HCT116 (cell line): ENCODE measurements at regions not wholly inside any gene's neighbourhood (a gene's known extent, or its start where the extent isn't known, plus 50 kb on each side); places are given as distances from the start of the nearest gene placed in this dataset.

Source experiments
- ATAC-seq: fragments of 200-7000 bp; cut with Tn5 transposase; 2 replicates; pipeline ENCODE4 v1.9.1; 2020; ENCODE audit warnings: mild to moderate bottlenecking, moderate library complexity
- BruUV-seq: library from RNA; stranded (reverse); fragments of 400-500 nt; replicated peaks from 2 replicates; lab custom pipeline; 2021; lab: Mats Ljungman, UMichigan
- CTCF ChIA-PET: fragments of 300-600 bp; sonication (Branson Sonifier 250); formaldehyde crosslinking; loops from one replicate; lab custom pipeline; 2021; ENCODE audit warnings: antibody characterized with exemption; lab: Charles Lee
- POLR2A ChIA-PET: fragments of 300-600, 350-600 bp; sonication (Branson Sonifier 250); formaldehyde crosslinking; loops from one replicate; lab custom pipeline; 2021; ENCODE audit warnings: antibody characterized with exemption; lab: Charles Lee
- RAD21 ChIA-PET, 2 experiments: fragments of 300-600 bp; sonication (Branson Sonifier 250); formaldehyde crosslinking; loops; one replicate each; lab custom pipeline; 2023; ENCODE audit warnings: low total read pairs in 2 of 2; ENCODE audit not compliant: uncharacterized antibody in 2 of 2, unreplicated experiment in 2 of 2, low non-redundant PET in 1 of 2; lab: Charles Lee
- DNase-seq: peaks from one replicate; pipeline ENCODE4 v3.0.0-alpha.2; 2010; ENCODE audit warnings: low read depth, low spot score
- H2AFZ ChIP-seq: fragments of 200-600 bp; shearing (Covaris generic), sonication (generic); 2 replicates; pipeline ENCODE4 v1.6.1; 2017; ENCODE audit warnings: low read depth, mixed run types, mixed read lengths, antibody characterized with exemption, low read length; ENCODE audit not compliant: poor library complexity, severe bottlenecking
- H3K27ac ChIP-seq: 2 replicates; pipeline ENCODE4 v1.5.1; 2012; ENCODE audit warnings: low read depth, low read length
- H3K27me3 ChIP-seq: fragments of 200-600 bp; sonication (generic); 2 replicates; pipeline ENCODE4 v1.6.1; 2016; ENCODE audit warnings: mixed run types, low read length, mixed read lengths; ENCODE audit not compliant: insufficient read depth
- H3K36me3 ChIP-seq, 2 experiments: fragments of 200-500 bp in 1 of 2; fragments of 200-600 bp in 1 of 2; sonication (Bioruptor generic) in 1 of 2; sonication (generic) in 1 of 2; 2 replicates each; pipeline versions ENCODE4 v1.5.1 to v1.6.1; 2014 to 2016; ENCODE audit warnings: low read length in 2 of 2, inconsistent platforms in 1 of 2, mixed read lengths in 1 of 2, mixed run types in 1 of 2; ENCODE audit not compliant: insufficient read depth in 2 of 2, control insufficient read depth in 1 of 2
- H3K4me1 ChIP-seq, 2 experiments: fragments of 200-600 bp in 1 of 2; sonication (generic) in 1 of 2; 2 replicates each; pipeline versions ENCODE4 v1.5.1 to v1.6.1; 2012 to 2017; ENCODE audit warnings: low read length in 2 of 2, inconsistent platforms in 1 of 2, mild to moderate bottlenecking in 1 of 2, mixed read lengths in 1 of 2, mixed run types in 1 of 2, moderate library complexity in 1 of 2; ENCODE audit not compliant: insufficient read depth in 2 of 2, control insufficient read depth in 1 of 2
- H3K4me2 ChIP-seq: fragments of 200-600 bp; sonication (generic); 2 replicates; pipeline ENCODE4 v1.6.1; 2017; ENCODE audit warnings: mixed run types, low read length, mixed read lengths
- H3K4me3 ChIP-seq, 2 experiments: fragments of 200-600 bp in 1 of 2; sonication (generic) in 1 of 2; replicated peaks in 1 of 2; 2 replicates each; pipeline ENCODE4 v1.5.1; 2011 to 2016; ENCODE audit warnings: low read length in 2 of 2, control low read depth in 1 of 2, low read depth in 1 of 2, mild to moderate bottlenecking in 1 of 2, mixed read lengths in 1 of 2, mixed run types in 1 of 2
- H3K79me2 ChIP-seq: fragments of 200-600 bp; sonication (generic); 2 replicates; pipeline ENCODE4 v1.6.1; 2017; ENCODE audit warnings: mild to moderate bottlenecking, mixed run types, low read length, moderate library complexity, mixed read lengths; ENCODE audit not compliant: insufficient read depth
- H3K9ac ChIP-seq: fragments of 200-600 bp; sonication (generic); 2 replicates; pipeline ENCODE4 v1.6.1; 2016; ENCODE audit warnings: low read length, mixed read lengths
- H3K9me2 ChIP-seq: fragments of 200-600 bp; sonication (generic), shearing (Covaris generic); 2 replicates; pipeline ENCODE4 v1.6.1; 2017; ENCODE audit warnings: mixed run types, mild to moderate bottlenecking, moderate library complexity; ENCODE audit not compliant: insufficient read depth
- H3K9me3 ChIP-seq, 2 experiments: fragments of 200-500 bp in 1 of 2; fragments of 200-600 bp in 1 of 2; sonication (Bioruptor generic) in 1 of 2; sonication (generic) in 1 of 2; 2 replicates each; pipeline ENCODE4 v1.6.1; 2014 to 2017; ENCODE audit warnings: low read length in 2 of 2, mixed read lengths in 2 of 2, inconsistent platforms in 1 of 2, low read depth in 1 of 2, mild to moderate bottlenecking in 1 of 2, mixed run types in 1 of 2, moderate library complexity in 1 of 2; ENCODE audit not compliant: control insufficient read depth in 1 of 2, insufficient read depth in 1 of 2
- H4K20me1 ChIP-seq: fragments of 200-600 bp; sonication (generic), shearing (Covaris generic); 2 replicates; pipeline ENCODE4 v1.6.1; 2017; ENCODE audit warnings: mixed run types, mild to moderate bottlenecking, moderate library complexity; ENCODE audit not compliant: insufficient read depth
- ATF3 ChIP-seq: IDR thresholded peaks from 2 replicates; pipeline ENCODE4 v1.6.1; 2012
- CEBPB ChIP-seq: IDR thresholded peaks from 2 replicates; pipeline ENCODE4 v1.6.1; 2012; ENCODE audit warnings: low read depth
- POLR2AphosphoS5 ChIP-seq: IDR thresholded peaks from 2 replicates; pipeline ENCODE4 v1.6.1; 2011; ENCODE audit warnings: mild to moderate bottlenecking, low read depth, low read length, moderate library complexity
- REST ChIP-seq: IDR thresholded peaks from 2 replicates; pipeline ENCODE4 v1.6.1; 2012; ENCODE audit warnings: low read depth
- SP1 ChIP-seq: IDR thresholded peaks from 2 replicates; pipeline ENCODE4 v1.6.1; 2012; ENCODE audit warnings: low read depth
- SRF ChIP-seq: IDR thresholded peaks from 2 replicates; pipeline ENCODE4 v1.6.1; 2012; ENCODE audit warnings: low read depth
- TCF7L2 ChIP-seq: IDR thresholded peaks from 2 replicates; pipeline ENCODE4 v1.7.0; 2011; ENCODE audit warnings: borderline replicate concordance, inconsistent platforms; ENCODE audit not compliant: insufficient read depth, insufficient read length; ENCODE audit errors: extremely low read depth
- ZNF274 ChIP-seq: fragments of 200-500 bp; sonication (Bioruptor generic); IDR thresholded peaks from 2 replicates; pipeline ENCODE4 v1.6.1; 2014; ENCODE audit warnings: mild to moderate bottlenecking, low read depth, low read length, inconsistent platforms
- intact Hi-C: fragments of 100-400 bp; cut with micrococcal nuclease; formaldehyde crosslinking; loops from 2 replicates; pipeline ENCODE4 v1.10.0; 2022

- Histone ChIP-seq H4K20me1 (no peaks in the 10 kb centered on the region), H3K27me3 (no peaks in the 10 kb centered on the region), H3K36me3 (peaks cover 0 to 4% of the 10 kb centered on the region in 2 experiments; a peak in 1 of 4 replicates), H3K4me1 (no peaks in the 10 kb centered on the region), H3K79me2 (no peaks in the 10 kb centered on the region), H3K9me2 (no peaks in the 10 kb centered on the region), H3K9ac (no peak overlapping the region)
- RAD21 ChIA-PET, result no interaction called here
- TF ChIP-seq SP1 (no peak), REST (no peak)
- TF ChIP-seq, all 23 proteins: peak for 0
- H3K4me2 ChIP-seq, result no peak overlapping the region
- BruUV-seq, result no TSS peak
- DNase-seq (no peak), ATAC-seq (no peak)
- H2AFZ ChIP-seq, result no peak overlapping the region
- no peak overlapping the region for H3K4me3 ChIP-seq
- ChIA-PET POLR2A (no interaction called here), CTCF (no interaction called here)
- intact Hi-C loops, result no loop called here
- H3K9me3 ChIP-seq, result no peaks in the 10 kb centered on the region
- H3K27ac ChIP-seq, result no peak overlapping the region
Measured at GRCh38 chr6:144683216-144684070, 398.3 kb downstream of the UTRN start.

- no peak overlapping the region for H3K4me3 ChIP-seq
- BruUV-seq, result no TSS peak
- TF ChIP-seq ATF3, result no peak
- no peak for TF ChIP-seq CEBPB
- TF ChIP-seq ZNF274, result no peak
- TF ChIP-seq TCF7L2, result no peak
- no peak for TF ChIP-seq POLR2AphosphoS5
- TF ChIP-seq SRF, result no peak
- H3K4me2 ChIP-seq, result no peak overlapping the region
- ChIA-PET CTCF (no interaction called here), RAD21 (no interaction called here), POLR2A (no interaction called here)
- no peaks in the 10 kb centered on the region for H3K79me2 ChIP-seq
- H3K4me1 ChIP-seq, result 0 out of 4 replicates have a peak, but pooled peaks cover 0 to 3% of the 10 kb centered on the region in 2 experiments
- ATAC-seq (no peak), DNase-seq (no peak)
- H3K9me3 ChIP-seq, result no peaks in the 10 kb centered on the region
- no peaks in the 10 kb centered on the region for H4K20me1 ChIP-seq
- H3K9me2 ChIP-seq, result no peaks in the 10 kb centered on the region
- H3K27ac ChIP-seq, result no peak overlapping the region
- H3K9ac ChIP-seq, result no peak overlapping the region
- intact Hi-C loops, result no loop called here
- no peak overlapping the region for H2AFZ ChIP-seq
- H3K27me3 ChIP-seq, result no peaks in the 10 kb centered on the region
- peaks cover 0 to 4% of the 10 kb centered on the region in 2 experiments; a peak in 1 of 4 replicates for H3K36me3 ChIP-seq
Measured at GRCh38 chr6:144688713-144689112, 403.6 kb downstream of the UTRN start.
